Liver (tissue), 8 donors: ENCODE measurements at regions not wholly inside any gene's neighbourhood (a gene's known extent, or its start where the extent isn't known, plus 50 kb on each side); places are given as distances from the start of the nearest gene placed in this dataset.

Experiments used
- DNase-seq: peaks from one replicate; pipeline ENCODE4 v3.0.0-alpha.2; 2017; ENCODE audit warnings: low spot score
- H3K27ac ChIP-seq, 2 donors: one replicate each; pipeline ENCODE4 v1.7.0; 2013; ENCODE audit warnings: inconsistent platforms in 2 of 2, low read length in 2 of 2, control low read depth in 1 of 2, low read depth in 1 of 2, mild to moderate bottlenecking in 1 of 2
- H3K27me3 ChIP-seq, 4 donors: one replicate each; pipeline versions ENCODE4 v1.6.1 to v1.7.0; 2013; ENCODE audit warnings: low read length in 3 of 4, inconsistent platforms in 1 of 4, mild to moderate bottlenecking in 1 of 4, moderate library complexity in 1 of 4; ENCODE audit not compliant: control insufficient read depth in 4 of 4, insufficient read depth in 4 of 4
- H3K36me3 ChIP-seq, 4 donors: one replicate each; pipeline versions ENCODE4 v1.6.1 to v1.7.0; 2013; ENCODE audit warnings: low read length in 3 of 4, mild to moderate bottlenecking in 3 of 4, low read depth in 1 of 4, moderate library complexity in 1 of 4; ENCODE audit not compliant: control insufficient read depth in 4 of 4, insufficient read depth in 3 of 4
- H3K4me1 ChIP-seq, 4 donors: one replicate each; pipeline versions ENCODE4 v1.6.1 to v1.7.0; 2013; ENCODE audit warnings: low read length in 3 of 4, mild to moderate bottlenecking in 3 of 4, moderate library complexity in 1 of 4; ENCODE audit not compliant: control insufficient read depth in 4 of 4, insufficient read depth in 4 of 4
- H3K4me3 ChIP-seq, 3 donors: one replicate each; pipeline versions ENCODE4 v1.6.1 to v1.7.0; 2013; ENCODE audit warnings: low read length in 3 of 3, control low read depth in 1 of 3, low read depth in 1 of 3, mild to moderate bottlenecking in 1 of 3
- H3K9ac ChIP-seq, 2 donors: one replicate each; pipeline ENCODE4 v1.7.0; 2013; ENCODE audit warnings: low read length in 2 of 2, mild to moderate bottlenecking in 2 of 2, moderate library complexity in 2 of 2, control low read depth in 1 of 2, low read depth in 1 of 2
- H3K9me3 ChIP-seq, 4 donors: one replicate each; pipeline versions ENCODE4 v1.6.1 to v1.7.0; 2013; ENCODE audit warnings: low read length in 3 of 4; ENCODE audit not compliant: control insufficient read depth in 4 of 4
- ATF3 ChIP-seq: IDR thresholded peaks from 2 replicates; pipeline ENCODE4 v1.6.1; 2016; ENCODE audit warnings: antibody characterized with exemption
- CTCF ChIP-seq: fragments of 150-350 bp; IDR thresholded peaks from 2 replicates; pipeline ENCODE4 v1.5.1; 2017; ENCODE audit warnings: improper control_type of control experiment, low read depth, low read length; ENCODE audit not compliant: missing input control
- EGR1 ChIP-seq, 2 donors: IDR thresholded peaks; 2 replicates each; pipeline ENCODE4 v1.6.1; 2016 to 2018; ENCODE audit warnings: antibody characterized with exemption in 2 of 2, low read depth in 2 of 2
- FOXA2 ChIP-seq: IDR thresholded peaks from 2 replicates; pipeline ENCODE4 v1.6.1; 2016; ENCODE audit warnings: antibody characterized with exemption
- GABPA ChIP-seq, 2 donors: IDR thresholded peaks in 1 of 2; conservative IDR thresholded peaks in 1 of 2; 2 replicates each; pipeline ENCODE4 v1.6.1; 2016; ENCODE audit warnings: antibody characterized with exemption in 2 of 2, mild to moderate bottlenecking in 1 of 2, moderate library complexity in 1 of 2
- HNF4A ChIP-seq, 2 donors: conservative IDR thresholded peaks; 2 replicates each; pipeline ENCODE4 v1.6.1; 2016; ENCODE audit warnings: antibody characterized with exemption in 2 of 2, mild to moderate bottlenecking in 2 of 2
- HNF4G ChIP-seq: IDR thresholded peaks from 2 replicates; pipeline ENCODE4 v1.6.1; 2016; ENCODE audit warnings: antibody characterized with exemption
- JUND ChIP-seq, 2 donors: IDR thresholded peaks; 2 replicates each; pipeline ENCODE4 v1.6.1; 2016; ENCODE audit warnings: antibody characterized with exemption in 2 of 2
- NR2F2 ChIP-seq: IDR thresholded peaks from 2 replicates; pipeline ENCODE4 v1.6.1; 2016; ENCODE audit warnings: antibody characterized with exemption
- RAD21 ChIP-seq, 2 donors: IDR thresholded peaks; 2 replicates each; pipeline ENCODE4 v1.6.1; 2016; ENCODE audit warnings: antibody characterized with exemption in 2 of 2, mild to moderate bottlenecking in 2 of 2
- REST ChIP-seq: IDR thresholded peaks from 2 replicates; pipeline ENCODE4 v1.6.1; 2016; ENCODE audit warnings: antibody characterized with exemption, mild to moderate bottlenecking
- RXRA ChIP-seq, 2 donors: IDR thresholded peaks; 2 replicates each; pipeline ENCODE4 v1.6.1; 2017 to 2018; ENCODE audit warnings: antibody characterized with exemption in 2 of 2, mild to moderate bottlenecking in 1 of 2
- SP1 ChIP-seq: IDR thresholded peaks from 2 replicates; pipeline ENCODE4 v1.6.1; 2018; ENCODE audit warnings: antibody characterized with exemption, mild to moderate bottlenecking
- TAF1 ChIP-seq: conservative IDR thresholded peaks from 2 replicates; pipeline ENCODE4 v1.6.1; 2016; ENCODE audit warnings: antibody characterized with exemption, mild to moderate bottlenecking
- YY1 ChIP-seq: IDR thresholded peaks from 2 replicates; pipeline ENCODE4 v1.6.1; 2016; ENCODE audit warnings: antibody characterized with exemption, mild to moderate bottlenecking
- ZBTB33 ChIP-seq: IDR thresholded peaks from 2 replicates; pipeline ENCODE4 v1.6.1; 2016; ENCODE audit warnings: antibody characterized with exemption
- WGBS: extraction: QIAGEN DNeasy Blood & Tissue Kit; methylation state at CpG from one replicate; pipeline ENCODE4 v1.1.7; 2013; 5-methylcytosine and 5-hydroxymethylcytosine counted together
- donor health status: healthy.
- donor health status: healthy.
- donor health status: healthy.
- donor health status: healthy.
- donor health status: healthy.

- Histone ChIP-seq H3K27me3 (peaks cover 0 to 3% (median 0%) of the 10 kb centered on the region in 4 donors), H3K27ac (no peak overlapping the region), H3K4me1 (no peaks in the 10 kb centered on the region), H3K9me3 (no peaks in the 10 kb centered on the region), H3K4me3 (no peak overlapping the region), H3K36me3 (no peaks in the 10 kb centered on the region), H3K9ac (no peak overlapping the region)
- no peak for TF ChIP-seq HNF4A (conservative IDR thresholded peaks at IDR 0.05)
- DNase-seq: no peak
- 66% methylated on average over 11 of the region's 11 CpGs for WGBS
These were observed 235.2 kb upstream of the CRY1 start for GRCh38 chr12:107328442-107329133.

- no peaks in the 10 kb centered on the region for H3K4me1 ChIP-seq
- WGBS: 45% methylated on average over 1 of the region's 1 CpG
- no peaks in the 10 kb centered on the region for H3K27me3 ChIP-seq
- no peak for DNase-seq
- no peak overlapping the region for H3K27ac ChIP-seq
- no peak overlapping the region for H3K9ac ChIP-seq
- H3K9me3 ChIP-seq: no peaks in the 10 kb centered on the region
- TF ChIP-seq GABPA (IDR thresholded peaks at IDR 0.05 in 1 of 2, conservative IDR thresholded peaks at IDR 0.05 in 1 of 2): no peak
- TF ChIP-seq HNF4A (conservative IDR thresholded peaks at IDR 0.05): no peak
- TF ChIP-seq EGR1 (IDR thresholded peaks at IDR 0.05; ENCODE audit: low read depth in 2 of 2): no peak
- H3K36me3 ChIP-seq: no peaks in the 10 kb centered on the region
- no peak overlapping the region for H3K4me3 ChIP-seq
These were observed 236.4 kb upstream of the CRY1 start for GRCh38 chr12:107329569-107330324.

GRCh38 chr12:107330831-107331431, 237.6 kb upstream of the CRY1 start:
- H3K9me3 ChIP-seq: no peaks in the 10 kb centered on the region
- DNase-seq: no peak
- no peaks in the 10 kb centered on the region for H3K27me3 ChIP-seq
- no peaks in the 10 kb centered on the region for H3K4me1 ChIP-seq
- no peak overlapping the region for H3K27ac ChIP-seq
- no peak overlapping the region for H3K9ac ChIP-seq
- no peak overlapping the region for H3K4me3 ChIP-seq
- TF ChIP-seq RAD21 (IDR thresholded peaks at IDR 0.05): no peak
- TF ChIP-seq GABPA (IDR thresholded peaks at IDR 0.05 in 1 of 2, conservative IDR thresholded peaks at IDR 0.05 in 1 of 2): no peak
- no peak for TF ChIP-seq HNF4G
- TF ChIP-seq CTCF: no peak
- TF ChIP-seq ZBTB33: no peak
- no peak for TF ChIP-seq ATF3
- no peak for TF ChIP-seq TAF1
- TF ChIP-seq HNF4A (conservative IDR thresholded peaks at IDR 0.05): no peak
- no peak for TF ChIP-seq EGR1 (IDR thresholded peaks at IDR 0.05; ENCODE audit: low read depth in 2 of 2)
- TF ChIP-seq YY1: no peak
- no peak for TF ChIP-seq JUND (IDR thresholded peaks at IDR 0.05)
- no peak for TF ChIP-seq FOXA2
- no peak for TF ChIP-seq SP1
- TF ChIP-seq RXRA (IDR thresholded peaks at IDR 0.05): no peak
- no peak for TF ChIP-seq NR2F2
- no peak for TF ChIP-seq REST
- 50% methylated on average over 8 of the region's 8 CpGs for WGBS
- no peaks in the 10 kb centered on the region for H3K36me3 ChIP-seq
